Activated CD4-positive, alpha-beta T cell treated with anti-CD3 and anti-CD28 coated beads, Interleukin-2, amount 50 U/mL, for 48 hours (primary cell): ENCODE measurements at regions not wholly inside any gene's neighbourhood (a gene's known extent, or its start where the extent isn't known, plus 50 kb on each side); places are given as distances from the start of the nearest gene placed in this dataset.
"Not testable (repeated sequence)": the region's sequence is repeated elsewhere in the genome, so short reads cannot be mapped to it uniquely, and the experiment has no call there.

Source experiments
- DNase-seq, 2 experiments: peaks; one replicate each; pipeline ENCODE4 v3.0.0-alpha.2; 2020

GRCh38 chr6:19892260-19892659 lies 55.1 kb downstream of the ID4 start:
- DNase-seq = no peak

GRCh38 chr6:19895866-19896692 lies 58.9 kb downstream of the ID4 start:
- DNase-seq = no peak

- DNase-seq = no peak
These were observed 59.5 kb downstream of the ID4 start for GRCh38 chr6:19896693-19897010.

- no peak for DNase-seq
These were observed 61.1 kb downstream of the ID4 start for GRCh38 chr6:19898141-19898740.

- DNase-seq = no peak
These were observed 65.0 kb downstream of the ID4 start for GRCh38 chr6:19902201-19902600.

- not testable (repeated sequence) for DNase-seq
These were observed 67.2 kb downstream of the ID4 start for GRCh38 chr6:19904408-19904807.

GRCh38 chr6:19905584-19905983 lies 68.4 kb downstream of the ID4 start:
- no peak for DNase-seq

GRCh38 chr6:19906171-19906570 lies 69.0 kb downstream of the ID4 start:
- DNase-seq = no peak

- no peak for DNase-seq
These were observed 74.1 kb downstream of the ID4 start for GRCh38 chr6:19911223-19911622.

- DNase-seq = no peak
These were observed 81.3 kb downstream of the ID4 start for GRCh38 chr6:19918436-19918835.

GRCh38 chr6:19921786-19922185 lies 84.6 kb downstream of the ID4 start:
- DNase-seq = no peak

- DNase-seq = no peak
These were observed 88.4 kb downstream of the ID4 start for GRCh38 chr6:19925533-19925932.

- no peak for DNase-seq
These were observed 91.3 kb downstream of the ID4 start for GRCh38 chr6:19928461-19928860.

GRCh38 chr6:19929312-19929711 lies 92.1 kb downstream of the ID4 start:
- DNase-seq = no peak

GRCh38 chr6:19934996-19935591 lies 97.9 kb downstream of the ID4 start:
- DNase-seq = no peak

GRCh38 chr6:19939321-19939720 lies 102.2 kb downstream of the ID4 start:
- not testable (repeated sequence) for DNase-seq

- DNase-seq = not testable (repeated sequence)
These were observed 102.8 kb downstream of the ID4 start for GRCh38 chr6:19939926-19940325.

- DNase-seq = no peak
These were observed 105.9 kb downstream of the ID4 start for GRCh38 chr6:19943042-19943441.

GRCh38 chr6:19945843-19946358 lies 108.7 kb downstream of the ID4 start:
- DNase-seq = no peak

GRCh38 chr6:19949155-19949554 lies 112.0 kb downstream of the ID4 start:
- DNase-seq = no peak

GRCh38 chr6:19964115-19964514 lies 126.9 kb downstream of the ID4 start:
- no peak for DNase-seq

- no peak for DNase-seq
These were observed 131.0 kb downstream of the ID4 start for GRCh38 chr6:19968201-19968600.

GRCh38 chr6:19972221-19972620 lies 135.1 kb downstream of the ID4 start:
- no peak for DNase-seq
